ENCODE measurements at regions not wholly inside any gene's neighbourhood (a gene's known extent, or its start where the extent isn't known, plus 50 kb on each side); places are given as distances from the start of the nearest gene placed in this dataset.

DNA sequence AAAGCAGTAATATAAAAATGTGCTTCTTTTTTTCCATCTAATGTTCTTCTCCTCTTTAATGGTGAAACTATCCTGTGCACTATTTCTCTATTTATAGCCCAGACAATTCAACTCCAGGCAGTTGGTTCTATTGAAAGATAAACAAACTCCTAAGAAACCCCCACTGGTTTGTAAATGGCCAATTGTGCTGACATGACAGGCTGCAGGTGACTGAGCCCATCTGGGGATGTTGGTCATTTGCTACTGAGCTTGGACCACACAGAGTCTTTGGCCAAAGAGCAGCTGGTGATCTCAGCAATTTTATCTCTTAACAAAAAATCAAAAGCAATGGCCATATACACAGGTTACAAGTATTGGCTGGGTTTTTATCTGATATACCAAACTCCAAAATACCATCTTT, 631.8 kb upstream of the CELF2 start:
- no peak for FAIRE-seq
- no peak for DNase-seq (ENCODE audit: insufficient read length, low spot score)

DNA sequence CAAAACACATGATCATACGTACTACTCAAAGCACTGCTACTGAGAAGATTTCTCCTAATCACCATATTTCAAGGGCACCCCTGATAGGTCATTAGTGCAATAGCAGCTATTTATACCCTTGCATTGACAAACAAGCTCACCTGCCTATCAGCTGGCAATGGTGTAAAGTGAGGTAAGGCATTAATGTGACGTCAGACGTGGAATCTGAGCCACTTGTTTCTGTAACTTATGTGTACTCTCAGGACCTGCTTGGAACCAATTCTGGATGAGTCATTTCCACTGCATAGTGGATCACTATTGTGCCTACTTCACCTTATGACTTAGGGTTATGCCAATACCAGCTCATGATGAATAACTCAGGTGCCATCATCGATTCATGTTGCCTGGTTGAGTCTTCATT, 628.5 kb upstream of the CELF2 start:
- no peak for DNase-seq (ENCODE audit: insufficient read length, low spot score)
- no peak for FAIRE-seq

- FAIRE-seq: no peak
Measured at GRCh38 chr10:10392511-10392910, 625.2 kb upstream of the CELF2 start.

DNA sequence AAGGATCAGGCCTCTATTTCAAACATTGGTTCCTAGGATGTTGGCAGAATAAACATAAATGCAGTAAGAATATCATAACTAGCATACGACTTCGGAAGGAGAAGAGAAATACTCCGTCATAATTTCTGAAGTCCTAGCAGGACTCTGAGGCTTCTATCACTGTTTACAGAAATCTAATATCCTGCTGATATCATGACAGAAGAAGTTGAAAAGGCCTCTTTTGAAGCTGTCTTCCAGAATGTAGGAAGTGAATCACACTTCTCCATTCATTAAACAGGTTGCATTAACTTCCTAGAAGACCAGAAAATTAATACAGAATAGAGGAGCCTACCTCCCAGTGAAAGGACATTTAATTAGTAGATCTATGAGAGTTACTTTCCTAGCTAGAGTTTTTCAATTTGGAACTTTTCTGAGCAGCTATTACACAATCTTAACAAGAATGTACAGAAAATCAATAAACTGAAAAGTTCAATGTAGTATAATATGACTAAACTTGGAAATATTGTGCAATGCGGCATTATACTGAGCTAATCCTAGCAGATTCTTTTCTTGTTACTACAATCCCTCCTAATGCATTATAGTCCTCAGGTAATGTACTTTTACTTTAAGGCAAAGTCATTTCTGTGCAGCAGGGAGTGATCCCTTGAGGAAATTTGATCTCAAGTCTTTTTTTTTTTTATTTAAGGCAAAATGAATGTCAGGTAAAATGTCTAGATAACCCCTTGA, 622.6 kb upstream of the CELF2 start:
- DNase-seq (ENCODE audit: insufficient read length, low spot score) (no peak), FAIRE-seq (no peak)

More at GRCh38 chr10:10392511-10392910, 625.2 kb upstream of the CELF2 start:
- DNase-seq (ENCODE audit: insufficient read length, low spot score): no peak

GRCh38 chr10:10396601-10397000, 621.1 kb upstream of the CELF2 start:
- FAIRE-seq (no peak), DNase-seq (ENCODE audit: insufficient read length, low spot score) (no peak)

GRCh38 chr10:10397906-10398305, 619.8 kb upstream of the CELF2 start:
- DNase-seq (ENCODE audit: insufficient read length, low spot score): no peak
- FAIRE-seq: no peak

GRCh38 chr10:10403762-10404161, 613.9 kb upstream of the CELF2 start:
- DNase-seq (ENCODE audit: insufficient read length, low spot score) (no peak), FAIRE-seq (no peak)

GRCh38 chr10:10417671-10418070, 600.0 kb upstream of the CELF2 start:
- no peak for DNase-seq (ENCODE audit: insufficient read length, low spot score)
- no peak for FAIRE-seq

GRCh38 chr10:10418387-10418786, 599.3 kb upstream of the CELF2 start:
- FAIRE-seq (no peak), DNase-seq (ENCODE audit: insufficient read length, low spot score) (no peak)

DNA sequence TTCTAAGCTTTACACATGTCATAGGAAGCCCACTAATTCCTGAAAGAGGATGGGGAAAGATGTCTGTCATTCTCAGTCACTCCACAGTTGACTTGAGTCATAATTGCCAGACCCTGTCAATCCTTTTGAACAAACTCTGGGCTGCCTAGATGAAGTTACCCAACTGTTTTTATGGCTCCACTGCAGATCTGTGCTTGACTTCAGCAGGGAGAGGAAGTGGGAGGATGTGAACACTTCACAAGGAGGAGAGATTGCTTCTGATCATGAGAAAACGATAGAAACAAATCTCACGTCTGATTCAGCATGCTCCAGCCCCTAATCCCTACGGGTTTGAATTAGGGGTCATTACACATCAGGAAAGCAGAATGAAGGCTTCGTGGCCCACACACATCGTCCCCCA, 596.6 kb upstream of the CELF2 start:
- no peak for DNase-seq (ENCODE audit: insufficient read length, low spot score)
- no peak for FAIRE-seq

GRCh38 chr10:10431422-10432066, 586.1 kb upstream of the CELF2 start:
- no peak for DNase-seq (ENCODE audit: insufficient read length, low spot score)
- no peak for FAIRE-seq

- DNase-seq (ENCODE audit: insufficient read length, low spot score): no peak
- FAIRE-seq: no peak
Measured at GRCh38 chr10:10432296-10433035, 585.2 kb upstream of the CELF2 start.

DNA sequence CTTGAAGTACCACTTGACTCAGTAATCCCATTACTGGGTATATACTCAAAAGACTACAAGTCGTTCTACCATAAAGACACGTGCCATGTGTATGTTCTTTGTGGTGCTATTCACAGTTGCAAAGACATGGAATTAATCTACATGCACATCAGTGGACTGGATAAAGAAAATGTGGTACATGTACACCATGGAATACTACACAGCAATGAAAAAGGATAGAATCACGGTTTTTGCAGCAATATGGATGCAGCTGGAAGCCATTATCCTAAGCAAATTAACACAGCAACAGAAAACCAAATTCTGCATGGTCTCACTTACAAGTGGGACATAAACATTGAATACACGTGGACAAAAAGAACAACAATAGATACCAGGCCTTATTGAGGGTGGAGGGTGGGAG, 583.4 kb upstream of the CELF2 start:
- DNase-seq (ENCODE audit: insufficient read length, low spot score) (no peak), FAIRE-seq (no peak)

GRCh38 chr10:10437886-10438285, 579.8 kb upstream of the CELF2 start:
- no peak for FAIRE-seq
- DNase-seq (ENCODE audit: insufficient read length, low spot score): no peak

DNA sequence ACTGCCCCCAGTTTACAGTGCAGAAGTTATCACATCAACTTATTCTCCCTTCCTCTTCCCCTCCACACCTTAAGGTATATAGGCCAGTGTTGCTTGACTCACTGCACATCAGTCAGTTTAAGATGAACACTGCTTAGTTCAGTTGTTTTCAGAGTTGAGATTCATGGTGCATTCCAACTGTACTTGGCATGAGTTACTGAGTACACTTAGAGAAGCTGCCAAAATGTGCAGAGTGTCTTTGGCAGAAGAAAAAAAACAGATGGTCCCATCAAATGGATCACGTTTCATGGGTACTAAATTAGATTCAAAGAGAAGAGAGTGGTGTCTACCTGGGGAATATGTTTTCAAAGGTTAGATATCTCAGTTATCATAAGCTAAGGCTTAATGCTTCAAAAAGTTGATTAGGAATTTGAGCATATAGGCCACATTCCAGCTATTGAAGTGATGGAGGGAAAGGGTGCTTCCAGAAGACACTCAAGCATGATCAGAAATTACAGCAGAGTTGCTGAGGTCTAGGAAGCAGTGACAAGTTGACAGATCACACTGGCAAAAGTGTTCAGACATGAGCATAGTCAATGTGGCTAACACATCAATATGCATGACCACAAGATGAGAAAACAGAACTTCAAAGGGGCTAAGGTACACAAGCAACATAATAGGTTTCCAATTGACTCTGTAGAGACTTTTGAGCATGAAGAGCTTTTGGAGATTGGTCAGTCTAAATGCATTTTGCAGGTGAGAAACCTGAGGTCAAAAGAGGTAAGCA, 579.2 kb upstream of the CELF2 start:
- DNase-seq (ENCODE audit: insufficient read length, low spot score) (no peak), FAIRE-seq (no peak)

- FAIRE-seq: no peak
- DNase-seq (ENCODE audit: insufficient read length, low spot score): no peak
Measured at GRCh38 chr10:10456856-10457255, 560.8 kb upstream of the CELF2 start.

DNA sequence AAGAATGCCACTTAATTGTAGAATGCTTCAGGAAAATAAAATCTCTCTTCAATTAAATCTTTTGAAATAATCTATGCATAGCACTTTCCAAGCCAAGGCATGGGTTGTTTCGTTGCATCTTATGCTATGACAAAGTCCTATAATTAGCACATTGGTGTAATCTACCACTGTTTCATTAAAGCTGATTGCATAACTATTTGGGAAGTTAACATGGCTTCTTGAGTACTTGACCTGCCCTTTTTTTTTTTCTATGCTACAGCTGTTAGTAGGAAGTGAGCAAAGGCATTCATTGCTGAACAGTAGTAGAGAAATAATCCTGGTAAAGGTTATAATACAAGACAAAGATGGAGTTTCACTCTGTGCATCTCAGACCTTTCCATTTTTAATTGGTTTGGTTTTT, 557.2 kb upstream of the CELF2 start:
- DNase-seq (ENCODE audit: insufficient read length, low spot score): no peak
- FAIRE-seq: no peak

GRCh38 chr10:10462151-10462941, 555.3 kb upstream of the CELF2 start:
- FAIRE-seq (no peak), DNase-seq (ENCODE audit: insufficient read length, low spot score) (no peak)

DNA sequence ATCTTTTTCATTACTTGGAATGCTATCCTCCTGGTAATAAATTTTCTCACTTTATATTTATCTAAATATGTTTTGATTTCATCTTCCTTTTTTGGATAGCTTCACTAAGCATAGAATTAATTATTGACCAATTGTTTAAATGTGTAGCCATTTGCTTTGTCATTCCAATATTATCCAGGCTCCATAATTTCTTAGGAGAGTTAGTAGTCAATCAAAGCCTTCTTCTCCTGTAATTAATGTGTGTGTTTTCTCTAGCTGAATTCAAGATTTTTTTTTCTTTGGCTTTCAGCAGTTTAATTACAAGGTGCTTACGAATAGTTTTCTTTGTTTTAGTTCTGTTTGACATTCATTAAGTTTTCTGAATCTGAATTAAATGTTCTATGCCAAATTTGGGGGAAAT, 545.9 kb upstream of the CELF2 start:
- FAIRE-seq (no peak), DNase-seq (ENCODE audit: insufficient read length, low spot score) (no peak)

DNA sequence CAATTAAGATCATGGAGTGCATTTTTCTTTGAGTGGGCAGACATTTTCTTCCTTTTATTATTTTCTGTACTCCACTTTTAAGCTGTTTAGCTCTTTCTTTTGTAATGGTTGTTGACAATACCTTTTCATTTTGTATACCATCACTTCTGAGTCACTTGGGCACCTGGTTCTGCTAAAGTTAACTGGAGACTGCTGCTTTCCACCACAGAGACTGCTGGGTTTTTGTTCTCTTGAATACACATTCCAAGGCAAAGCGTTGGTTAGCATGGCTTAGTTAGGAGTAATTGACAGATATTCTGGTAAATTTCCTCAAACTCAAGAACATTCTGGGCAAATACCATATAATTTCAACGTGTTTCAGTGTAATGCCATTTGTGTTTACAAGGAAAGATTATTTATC, 541.9 kb upstream of the CELF2 start:
- FAIRE-seq (no peak), DNase-seq (ENCODE audit: insufficient read length, low spot score) (no peak)

Data from HTR-8/SVneo (cell line).